22Rv1 (cell line): ENCODE measurements at regions not wholly inside any gene's neighbourhood (a gene's known extent, or its start where the extent isn't known, plus 50 kb on each side); places are given as distances from the start of the nearest gene placed in this dataset.

Experiments used
- H3K27ac ChIP-seq: fragments of 450-650 bp; 2 replicates; pipeline ENCODE4 v1.5.1; 2017
- CTCF ChIP-seq: fragments of 450-650 bp; IDR thresholded peaks from 2 replicates; pipeline ENCODE4 v1.5.1; 2017; ENCODE audit warnings: mild to moderate bottlenecking
- ZFX ChIP-seq: fragments of 450-650 bp; IDR thresholded peaks from 2 replicates; pipeline ENCODE4 v1.6.1; 2017; ENCODE audit warnings: antibody characterized with exemption, borderline replicate concordance

- no peak overlapping the region for H3K27ac ChIP-seq
- TF ChIP-seq ZFX (no peak), CTCF (no peak)
These were observed 315.9 kb upstream of the SEMA3A start for GRCh38 chr7:84510505-84510904.

GRCh38 chr7:84509522-84509921, 314.9 kb upstream of the SEMA3A start:
- no peak for TF ChIP-seq CTCF
- no peak for TF ChIP-seq ZFX
- no peak overlapping the region for H3K27ac ChIP-seq

GRCh38 chr7:84508606-84509005, 314.0 kb upstream of the SEMA3A start:
- no peak for TF ChIP-seq ZFX
- TF ChIP-seq CTCF = no peak

GRCh38 chr7:84507529-84507928, 312.9 kb upstream of the SEMA3A start:
- TF ChIP-seq CTCF (no peak), ZFX (no peak)
- H3K27ac ChIP-seq = no peak overlapping the region

More at GRCh38 chr7:84508606-84509005, 314.0 kb upstream of the SEMA3A start:
- no peak overlapping the region for H3K27ac ChIP-seq

GRCh38 chr7:84506151-84506550, 311.6 kb upstream of the SEMA3A start:
- no peak overlapping the region for H3K27ac ChIP-seq
- TF ChIP-seq ZFX = no peak
- no peak for TF ChIP-seq CTCF

- TF ChIP-seq CTCF = no peak
- TF ChIP-seq ZFX = no peak
- no peak overlapping the region for H3K27ac ChIP-seq
These were observed 307.6 kb upstream of the SEMA3A start for GRCh38 chr7:84502239-84502638.

- no peak overlapping the region for H3K27ac ChIP-seq
- TF ChIP-seq CTCF (no peak), ZFX (no peak)
These were observed 303.3 kb upstream of the SEMA3A start for GRCh38 chr7:84497873-84498272.
